T-helper 1 cell (primary cell): ENCODE measurements at regions not wholly inside any gene's neighbourhood (a gene's known extent, or its start where the extent isn't known, plus 50 kb on each side); places are given as distances from the start of the nearest gene placed in this dataset.

Experiments
- DNase-seq, 5 donors: peaks; one replicate each; pipeline ENCODE4 v3.0.0-alpha.2; 2012 to 2020

GRCh38 chr16:73204359-73205152 lies 156.6 kb upstream of the ZFHX3 start:
- DNase-seq: no peak

GRCh38 chr16:73202161-73202729 lies 154.3 kb upstream of the ZFHX3 start:
- DNase-seq: no peak

- no peak for DNase-seq
Observed at GRCh38 chr16:73199214-73199613, 151.3 kb upstream of the ZFHX3 start.

GRCh38 chr16:73198481-73198880 lies 150.6 kb upstream of the ZFHX3 start:
- DNase-seq: no peak

GRCh38 chr16:73197598-73197997 lies 149.7 kb upstream of the ZFHX3 start:
- DNase-seq: no peak

GRCh38 chr16:73196670-73197069 lies 148.7 kb upstream of the ZFHX3 start:
- peak in 1 of 5 donors; percentile 8 for DNase-seq

GRCh38 chr16:73193464-73193863 lies 145.5 kb upstream of the ZFHX3 start:
- DNase-seq: no peak

GRCh38 chr16:73192232-73192894 lies 144.4 kb upstream of the ZFHX3 start:
- DNase-seq: no peak

- DNase-seq: no peak
Observed at GRCh38 chr16:73191660-73192046, 143.7 kb upstream of the ZFHX3 start.

- no peak for DNase-seq
Observed at GRCh38 chr16:73190688-73191659, 143.0 kb upstream of the ZFHX3 start.

GRCh38 chr16:73190256-73190655 lies 142.3 kb upstream of the ZFHX3 start:
- no peak for DNase-seq

- no peak for DNase-seq
Observed at GRCh38 chr16:73189136-73189535, 141.2 kb upstream of the ZFHX3 start.

GRCh38 chr16:73186752-73187601 lies 139.0 kb upstream of the ZFHX3 start:
- no peak for DNase-seq

GRCh38 chr16:73185737-73186136 lies 137.8 kb upstream of the ZFHX3 start:
- DNase-seq: no peak

GRCh38 chr16:73183611-73184092 lies 135.7 kb upstream of the ZFHX3 start:
- no peak for DNase-seq

GRCh38 chr16:73179705-73180331 lies 131.9 kb upstream of the ZFHX3 start:
- DNase-seq: no peak

- DNase-seq: no peak
Observed at GRCh38 chr16:73177729-73178295, 129.9 kb upstream of the ZFHX3 start.

GRCh38 chr16:73176577-73177013 lies 128.7 kb upstream of the ZFHX3 start:
- no peak for DNase-seq

GRCh38 chr16:73172973-73173709 lies 125.2 kb upstream of the ZFHX3 start:
- no peak for DNase-seq
